Stimulated activated CD8-positive, alpha-beta memory T cell treated with anti-CD3 and anti-CD28 coated beads, Interleukin-15, amount 100 ng/mL, for 48 hours (primary cell): ENCODE measurements at regions not wholly inside any gene's neighbourhood (a gene's known extent, or its start where the extent isn't known, plus 50 kb on each side); places are given as distances from the start of the nearest gene placed in this dataset.

Source experiments
- DNase-seq, 2 donors: peaks; one replicate each; pipeline ENCODE4 v3.0.0-alpha.2; 2020; ENCODE audit warnings: low read depth in 2 of 2

DNA sequence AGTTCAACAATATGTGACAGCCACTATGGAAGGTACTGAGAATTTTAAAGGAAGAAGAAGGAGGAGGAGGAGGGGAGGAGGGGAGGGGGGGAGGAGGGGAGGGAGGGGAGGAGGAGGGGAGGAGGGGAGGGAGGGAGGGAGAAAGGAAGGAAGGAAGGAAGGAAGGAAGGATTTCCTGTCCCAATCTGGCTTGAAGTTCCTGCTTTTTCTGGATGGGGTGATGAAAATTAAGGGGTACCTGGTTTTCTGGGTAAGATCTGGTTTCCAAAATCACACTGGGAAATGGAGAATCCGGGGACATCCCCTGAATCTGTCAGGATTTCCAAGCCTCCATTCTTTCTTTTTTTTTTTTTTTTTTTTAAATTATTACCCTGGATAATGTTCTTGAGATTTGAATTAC is 271.8 kb downstream of the MTX2 start:
- no peak for DNase-seq

DNA sequence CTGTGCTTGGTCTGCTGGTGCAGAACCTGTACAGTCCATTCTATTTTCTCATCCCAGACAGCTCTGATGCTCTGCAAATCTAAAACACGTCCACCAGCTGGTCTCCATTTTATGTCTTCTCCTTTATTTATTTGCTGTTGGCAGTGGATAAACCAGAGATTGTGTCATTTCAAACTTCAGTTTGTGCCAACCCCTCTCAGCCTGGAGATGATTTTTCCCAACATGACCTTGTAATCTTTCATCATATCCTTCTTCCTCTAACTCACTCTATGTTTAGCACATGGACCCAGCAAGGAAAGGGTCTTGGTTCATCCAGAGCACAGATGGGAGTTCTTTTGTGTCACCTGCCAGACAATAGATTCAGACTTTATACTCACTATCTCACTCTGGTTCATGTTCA is 273.2 kb downstream of the MTX2 start:
- DNase-seq: no peak

DNA sequence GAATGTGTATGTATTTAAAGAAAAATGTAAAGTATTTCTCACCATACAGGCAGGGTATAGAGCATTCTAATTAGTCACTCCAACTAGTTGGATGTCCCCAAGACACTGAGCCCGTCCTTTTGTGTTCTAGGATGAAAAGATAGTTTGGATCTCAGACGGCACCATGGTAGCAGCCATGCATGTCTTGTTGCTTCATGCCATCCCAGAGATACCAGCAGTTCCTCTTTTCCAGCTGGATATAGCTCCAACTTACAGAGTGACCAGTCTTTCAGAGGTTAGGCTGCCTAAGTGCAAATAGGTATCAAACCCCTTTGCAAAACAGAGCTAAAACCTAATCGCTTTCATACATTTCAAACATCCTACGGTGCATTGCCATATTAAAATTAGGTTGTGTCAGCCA is 275.3 kb downstream of the MTX2 start:
- no peak for DNase-seq

DNA sequence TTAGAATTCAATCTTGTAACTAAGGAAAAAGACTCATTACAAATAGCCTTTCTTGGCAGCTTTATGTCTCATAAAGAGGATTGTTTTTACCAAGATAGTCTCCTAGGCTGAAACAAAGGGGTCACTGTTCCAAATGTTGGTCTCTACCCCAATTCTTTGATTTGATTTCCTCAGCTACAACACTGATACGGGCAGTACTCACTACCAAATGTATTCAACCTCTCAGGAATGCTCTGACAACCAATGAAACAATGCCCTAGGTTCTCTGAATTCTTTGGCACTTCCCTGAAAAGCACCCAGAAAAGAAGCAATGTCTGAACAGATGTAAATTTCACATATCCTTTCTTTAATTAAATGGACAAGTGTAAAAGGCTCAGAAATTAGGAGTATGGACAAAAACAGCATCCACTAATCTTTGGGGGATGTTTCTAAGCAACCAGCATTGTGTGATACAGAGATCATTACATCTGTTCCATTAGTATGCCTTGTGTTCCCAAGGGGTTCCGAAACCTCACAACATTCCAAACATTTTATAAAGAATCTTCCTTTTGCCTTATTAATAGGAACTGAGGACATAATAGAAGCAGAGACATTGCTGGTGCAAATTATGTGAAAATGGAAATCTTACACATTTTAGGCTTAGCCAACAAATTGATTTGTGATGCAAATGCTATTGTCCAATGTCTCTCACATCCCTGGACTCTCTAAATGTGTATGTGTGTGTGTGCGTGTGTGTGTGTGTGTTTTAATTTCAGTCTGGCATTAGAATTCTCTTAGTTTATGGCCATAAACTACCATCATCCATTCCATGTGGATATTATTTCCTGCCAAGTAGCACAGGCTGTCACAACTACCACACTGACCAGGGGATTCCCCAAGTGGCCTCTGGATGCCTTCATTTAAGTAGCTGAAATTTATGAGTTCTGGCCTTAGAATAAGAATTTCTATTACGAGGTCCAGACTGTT is 276.0 kb downstream of the MTX2 start:
- no peak for DNase-seq

DNA sequence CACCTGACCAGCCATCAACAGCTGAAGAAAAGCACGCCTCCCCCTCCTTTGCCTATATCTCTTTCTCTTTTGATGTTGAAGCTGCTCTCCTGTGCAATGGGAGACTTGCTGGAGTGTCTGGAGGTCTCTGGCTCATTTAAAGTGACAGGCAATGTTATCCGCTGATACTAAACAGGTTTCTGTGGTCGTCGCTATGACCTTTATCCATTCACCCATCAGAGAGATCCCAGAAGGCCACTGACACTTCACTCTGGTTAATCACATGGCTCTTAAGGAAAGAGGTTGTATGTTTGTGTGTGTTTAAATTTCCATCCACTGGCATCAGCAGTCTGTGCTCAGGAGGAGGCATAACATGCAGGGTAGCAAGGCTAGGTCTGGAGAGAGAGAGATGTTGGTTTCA is 277.3 kb downstream of the MTX2 start:
- no peak for DNase-seq

DNA sequence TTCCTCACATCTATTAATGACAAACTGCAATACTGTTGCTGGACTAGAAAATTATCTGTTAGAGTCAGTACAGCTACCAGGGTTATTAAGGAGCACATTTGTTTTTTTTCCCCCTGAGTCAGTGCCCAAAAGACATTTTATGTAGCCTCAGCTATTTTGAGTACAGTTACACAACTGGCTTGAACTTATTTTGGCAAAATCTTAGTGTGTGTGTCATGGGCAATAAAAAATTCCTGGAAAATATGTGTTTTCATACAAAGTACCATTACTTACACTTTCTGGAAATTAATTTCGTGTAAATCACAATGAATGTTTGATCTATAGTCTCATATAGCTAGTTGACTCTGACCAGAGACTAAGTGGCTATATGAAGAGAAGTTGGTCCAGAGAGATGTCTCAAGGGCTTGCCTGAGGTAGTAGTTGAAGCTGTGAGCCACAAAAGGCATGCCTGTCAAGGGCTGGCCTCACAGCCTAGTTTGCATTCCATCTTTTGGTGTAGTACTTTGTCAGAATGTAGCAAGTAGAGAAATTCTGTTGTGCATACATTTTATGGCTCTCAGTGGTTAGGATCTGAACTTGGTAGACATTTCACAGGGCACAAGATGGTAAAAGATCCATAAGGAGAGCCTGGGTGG is 283.4 kb downstream of the MTX2 start:
- no peak for DNase-seq

DNA sequence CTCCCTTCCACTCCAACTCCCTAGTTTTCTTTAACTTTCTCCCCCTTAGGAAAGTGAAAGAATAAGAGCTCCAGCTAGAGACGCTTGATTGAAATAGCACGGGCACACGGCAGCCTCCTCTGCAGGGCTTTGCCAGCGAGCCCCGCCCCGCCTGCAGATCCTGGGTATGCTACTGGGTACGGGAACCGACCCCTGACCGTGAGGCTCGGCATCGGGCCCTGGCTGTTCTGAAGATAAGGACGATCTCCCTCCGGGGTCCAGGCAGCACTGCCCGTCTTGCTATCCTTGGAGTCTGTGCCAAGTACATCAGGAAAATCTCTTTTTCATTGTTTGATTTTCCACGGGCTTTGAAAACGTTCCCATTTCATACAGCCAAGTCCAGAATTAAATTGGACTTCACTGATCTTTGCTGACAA is 284.5 kb downstream of the MTX2 start:
- DNase-seq: peak; percentile 3 to 7

DNA sequence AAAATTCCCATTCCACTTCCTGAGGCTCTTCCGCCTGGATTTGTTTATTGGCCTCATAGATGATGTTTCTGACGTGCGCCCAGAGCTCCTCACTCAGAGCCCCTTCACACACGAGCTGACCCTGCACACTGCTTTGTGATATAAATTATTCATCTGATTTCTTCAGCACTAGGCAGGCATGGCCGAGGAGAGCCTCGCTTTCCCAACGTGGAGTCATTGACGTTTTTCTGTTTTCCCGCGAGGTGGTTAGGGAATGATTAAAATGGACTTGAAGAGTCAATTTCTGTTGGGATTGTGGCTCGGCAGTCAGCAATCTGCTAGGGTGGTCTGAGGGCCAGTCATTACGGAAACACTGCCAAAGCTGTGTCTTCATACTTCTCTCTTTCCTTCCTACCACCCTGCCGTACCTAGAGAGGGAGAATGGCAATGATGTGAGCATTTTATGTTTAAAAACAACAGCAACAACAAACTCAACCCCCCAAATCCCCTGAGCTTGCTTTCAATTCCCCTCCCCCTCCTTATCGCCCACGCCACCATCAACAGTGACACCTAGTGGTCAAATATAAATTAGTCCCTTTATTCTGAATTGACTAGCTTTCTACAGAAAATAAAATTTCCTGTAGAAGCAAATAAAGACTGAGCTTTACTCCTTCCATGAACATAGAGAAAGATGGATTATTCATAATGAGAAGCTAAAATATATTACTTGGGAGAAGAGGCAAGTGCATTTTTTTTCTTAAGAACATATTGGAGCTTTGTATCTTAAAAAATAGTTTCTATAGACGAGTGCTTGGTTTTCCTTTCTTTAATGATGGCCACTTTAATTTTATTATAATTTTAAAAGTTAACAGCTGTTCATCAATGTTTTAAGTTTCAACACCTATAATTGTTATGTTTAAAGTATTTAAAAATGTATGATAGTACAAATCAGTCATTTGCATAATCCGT is 285.1 kb downstream of the MTX2 start:
- DNase-seq: peak in 1 of 2 donors; percentile 2

DNA sequence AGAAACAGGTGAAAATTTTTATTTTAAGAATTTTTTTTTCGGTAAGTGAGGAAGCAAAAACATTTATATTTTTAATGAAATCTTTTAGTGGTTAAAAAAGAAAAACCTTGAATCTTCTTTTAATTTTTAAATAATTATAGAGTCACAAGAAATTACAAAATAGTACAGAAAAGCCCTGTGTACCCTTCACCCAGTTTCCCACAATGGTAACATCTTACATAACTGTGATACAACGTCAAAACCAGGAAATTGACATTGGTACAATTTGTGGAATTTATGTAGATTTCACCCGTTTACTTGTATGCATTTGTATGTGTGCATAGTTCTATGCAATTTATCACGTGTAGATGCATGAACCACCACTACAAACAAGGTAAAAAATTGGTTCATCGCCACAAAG is 285.9 kb downstream of the MTX2 start:
- no peak for DNase-seq

DNA sequence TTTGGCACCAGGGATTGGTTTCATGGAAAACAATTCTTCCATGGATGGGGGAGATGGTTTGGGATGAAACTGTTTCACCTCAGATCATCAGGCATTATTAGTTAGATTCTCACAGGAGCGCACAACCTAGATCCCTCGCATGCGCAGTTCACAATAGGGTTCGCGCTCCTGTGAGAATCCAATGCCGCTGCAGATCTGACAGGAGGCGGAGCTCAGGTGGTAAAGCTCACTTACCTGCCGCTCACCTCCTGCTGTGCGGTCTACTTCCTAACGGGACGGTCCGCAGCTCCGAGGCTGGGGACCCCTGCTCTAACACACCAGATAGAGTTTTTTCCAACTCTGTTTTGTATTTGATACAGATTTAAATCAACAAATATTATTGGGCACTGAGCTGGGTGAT is 286.5 kb downstream of the MTX2 start:
- no peak for DNase-seq

DNA sequence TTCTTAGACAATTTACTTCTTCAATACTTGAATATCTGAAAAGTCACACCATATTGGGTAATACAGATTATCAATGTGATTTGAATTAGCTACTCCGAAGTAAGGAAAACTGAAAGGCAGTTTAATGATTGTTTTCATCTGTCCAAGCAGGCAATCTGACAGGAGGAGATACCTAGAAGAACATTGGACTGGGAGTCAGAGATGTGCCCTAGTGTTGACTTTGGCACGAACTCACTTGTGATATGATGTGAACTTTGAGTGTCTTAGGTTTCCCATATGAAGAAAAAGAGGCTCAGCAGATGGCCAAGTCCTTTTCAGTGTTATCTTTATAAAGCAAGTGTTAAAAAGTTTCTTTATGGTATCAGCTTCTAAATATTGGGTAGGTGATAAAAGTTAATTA is 287.1 kb downstream of the MTX2 start:
- no peak for DNase-seq

DNA sequence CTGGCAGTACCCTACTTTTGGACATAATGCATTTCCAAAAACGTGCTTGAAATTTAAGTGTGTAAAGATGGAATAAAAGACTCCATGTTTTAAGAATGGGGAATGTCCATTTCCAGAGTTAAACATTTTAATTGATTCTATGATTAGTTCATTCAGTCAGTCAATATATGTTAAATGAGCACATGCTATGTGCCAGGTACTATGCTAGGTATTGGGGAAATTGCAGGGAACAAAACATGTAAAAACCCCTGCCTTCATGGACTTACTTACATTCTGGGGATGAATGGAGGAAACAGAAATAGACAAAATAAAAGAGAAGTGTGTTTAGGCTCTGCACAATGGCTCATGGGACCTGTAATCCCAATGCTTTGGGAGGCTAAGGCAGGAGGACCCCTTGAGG is 288.6 kb downstream of the MTX2 start:
- no peak for DNase-seq

DNA sequence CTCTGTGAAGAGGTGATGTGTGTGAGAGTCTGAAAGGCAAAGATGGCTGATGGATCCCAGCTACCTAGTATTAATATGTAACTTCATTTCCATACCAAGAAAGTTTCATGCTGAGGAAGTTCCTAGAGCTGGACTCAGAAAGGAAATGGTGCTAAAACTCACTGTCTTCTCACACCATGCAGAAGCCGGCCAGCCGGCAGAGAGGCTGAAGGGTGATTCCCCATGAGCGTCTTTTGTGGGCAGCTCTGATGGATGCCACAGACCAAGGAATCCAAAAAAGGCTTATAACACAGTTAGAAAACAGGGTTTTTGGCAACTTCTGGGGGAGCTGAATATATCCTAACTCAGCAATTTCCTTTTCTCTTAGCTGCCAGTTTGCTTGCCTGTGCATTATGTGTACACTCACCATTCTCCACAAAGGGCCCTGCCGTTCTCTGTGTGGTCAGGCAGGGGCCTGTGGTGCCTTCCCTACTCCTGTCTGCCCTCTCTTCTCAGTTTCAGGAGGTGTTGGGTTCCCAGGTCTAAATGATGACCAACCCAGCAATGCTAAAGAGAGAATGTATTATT is 289.4 kb downstream of the MTX2 start:
- no peak for DNase-seq

DNA sequence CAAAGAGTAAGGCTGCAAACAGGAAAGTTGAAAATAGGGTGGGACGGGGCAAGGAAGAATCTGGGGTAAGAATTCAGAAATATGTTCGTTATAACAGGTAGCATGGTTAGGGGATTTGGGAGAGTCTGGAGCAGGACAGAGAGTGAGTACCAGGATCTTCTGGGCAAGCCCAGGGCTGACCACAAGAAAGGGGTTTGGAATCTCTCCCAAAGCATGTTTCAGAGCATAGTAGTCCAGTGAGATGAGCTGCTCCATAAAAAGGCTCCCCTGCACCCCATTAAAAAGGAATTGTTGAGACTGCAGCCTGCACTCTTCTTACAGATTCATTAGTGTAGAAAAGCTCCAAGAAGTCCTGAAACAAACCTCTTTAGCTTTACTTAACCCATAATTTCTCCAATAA is 291.1 kb downstream of the MTX2 start:
- no peak for DNase-seq

DNA sequence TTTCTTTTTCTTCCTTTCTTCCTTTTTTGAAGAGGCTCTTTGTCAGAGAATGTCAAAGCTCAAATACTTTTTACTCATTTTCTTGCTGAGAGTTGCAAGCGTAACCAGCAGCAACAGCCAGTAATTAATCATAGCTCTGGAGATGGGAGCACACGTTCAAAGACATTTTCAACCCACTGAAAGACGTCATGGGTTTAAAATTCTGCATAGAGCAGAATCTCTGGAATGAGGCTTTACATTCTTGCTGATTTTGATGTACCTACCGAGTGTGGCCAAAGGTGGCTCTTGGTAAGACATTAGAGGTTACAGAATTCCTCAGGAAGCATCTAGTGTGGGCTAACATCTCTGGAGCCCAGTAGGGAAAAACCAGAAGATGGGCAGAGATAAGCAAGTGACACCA is 292.5 kb downstream of the MTX2 start:
- DNase-seq: no peak

DNA sequence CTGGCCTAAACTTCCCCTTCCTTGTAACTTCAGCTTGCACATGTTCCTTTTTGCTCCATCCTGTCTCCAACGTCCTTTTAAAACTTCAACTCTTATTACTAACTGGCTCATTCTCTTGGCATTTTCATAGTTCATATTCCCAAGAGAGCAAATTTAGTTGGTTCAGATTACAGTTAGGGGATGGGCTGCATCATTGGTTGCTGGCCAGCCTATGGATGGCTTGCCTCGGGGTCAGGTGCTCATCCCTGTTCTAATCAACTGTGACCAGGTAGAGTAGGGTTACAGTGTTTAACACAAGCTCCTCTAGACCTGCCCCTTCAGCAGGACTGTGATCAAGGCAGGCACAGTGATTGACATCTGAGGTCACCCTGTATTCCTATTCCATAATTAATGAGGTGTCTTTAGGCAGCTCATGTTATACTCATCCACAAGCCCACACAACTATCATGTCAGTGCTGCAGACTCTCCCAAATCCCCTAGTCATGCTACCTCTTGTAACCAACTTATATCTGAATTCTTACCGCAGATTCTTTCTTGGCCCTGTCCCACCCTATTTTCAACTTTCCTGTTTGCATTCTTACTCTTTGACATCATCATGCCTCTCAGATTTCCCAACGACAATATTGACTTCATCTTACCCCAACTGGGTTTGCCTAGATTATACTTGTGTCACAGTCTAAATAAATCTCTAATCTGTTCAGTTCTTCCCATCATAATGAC is 293.3 kb downstream of the MTX2 start:
- no peak for DNase-seq

DNA sequence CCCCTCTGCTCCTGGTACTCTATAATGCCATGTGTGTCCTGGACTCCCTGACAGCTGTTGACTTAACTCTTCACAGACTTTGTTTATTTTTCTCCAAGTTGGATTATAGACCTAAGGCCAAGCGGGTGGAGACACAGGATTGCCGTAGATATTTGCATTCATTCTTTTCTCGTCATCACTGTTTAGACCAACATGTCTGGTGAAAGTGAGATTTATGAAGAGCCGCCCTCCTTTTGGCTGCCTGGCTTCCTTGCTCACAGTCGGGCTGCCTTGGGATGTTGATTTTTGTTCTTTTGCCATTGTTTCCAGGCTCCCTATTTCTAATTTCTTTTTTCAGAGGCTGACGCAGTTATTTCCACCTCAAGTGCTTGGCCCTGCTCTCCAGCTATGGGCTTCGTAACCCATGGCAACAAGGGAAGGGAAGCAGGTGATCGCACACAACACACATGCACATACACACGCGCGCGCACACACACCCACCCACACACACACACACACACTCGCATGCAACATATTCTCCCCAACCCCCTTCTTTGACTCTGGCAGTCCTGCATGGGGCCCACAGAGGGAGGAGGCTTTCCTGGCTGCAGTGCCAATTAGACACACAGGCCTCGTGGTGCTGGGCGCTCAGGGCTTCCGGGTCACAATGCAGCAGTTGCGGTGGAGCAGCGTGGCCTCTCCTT is 296.5 kb downstream of the MTX2 start:
- no peak for DNase-seq

DNA sequence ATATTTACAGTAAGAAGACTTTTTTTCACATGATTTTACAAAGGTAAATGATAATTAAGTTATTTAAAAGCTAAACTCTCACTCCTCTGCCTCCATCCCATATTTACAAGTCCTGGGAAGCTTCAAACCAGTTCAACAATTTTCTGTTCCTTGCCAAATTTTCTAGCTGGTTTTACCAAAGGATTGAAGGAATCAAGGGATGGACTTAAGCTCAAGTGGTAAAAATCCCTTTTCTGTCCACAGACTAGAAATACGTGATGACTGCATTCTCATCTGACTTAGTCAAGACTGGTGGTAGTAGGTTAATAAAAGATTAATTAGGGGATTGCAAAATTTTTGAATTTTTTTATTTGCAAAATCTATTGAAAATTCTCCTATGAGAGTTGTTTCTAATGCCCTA is 297.3 kb downstream of the MTX2 start:
- DNase-seq: no peak

DNA sequence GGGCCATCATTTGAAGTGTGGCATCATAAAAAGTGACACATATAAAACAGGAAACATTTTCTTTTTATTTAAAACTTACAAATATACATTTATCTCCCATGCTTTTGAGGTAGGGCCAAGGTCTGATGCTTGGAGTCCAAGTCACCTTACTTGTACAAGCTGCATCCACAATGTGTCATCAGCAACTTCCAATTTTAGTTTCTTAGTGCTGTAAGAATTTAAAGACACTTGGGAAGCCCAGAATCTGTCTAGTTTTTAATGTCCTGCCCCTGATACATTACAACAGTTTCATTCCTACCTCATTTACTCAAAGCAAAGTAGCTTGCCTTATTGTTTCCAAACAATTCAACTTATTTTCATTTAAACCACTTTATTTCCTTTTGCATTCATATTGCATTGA is 297.7 kb downstream of the MTX2 start:
- DNase-seq: no peak

DNA sequence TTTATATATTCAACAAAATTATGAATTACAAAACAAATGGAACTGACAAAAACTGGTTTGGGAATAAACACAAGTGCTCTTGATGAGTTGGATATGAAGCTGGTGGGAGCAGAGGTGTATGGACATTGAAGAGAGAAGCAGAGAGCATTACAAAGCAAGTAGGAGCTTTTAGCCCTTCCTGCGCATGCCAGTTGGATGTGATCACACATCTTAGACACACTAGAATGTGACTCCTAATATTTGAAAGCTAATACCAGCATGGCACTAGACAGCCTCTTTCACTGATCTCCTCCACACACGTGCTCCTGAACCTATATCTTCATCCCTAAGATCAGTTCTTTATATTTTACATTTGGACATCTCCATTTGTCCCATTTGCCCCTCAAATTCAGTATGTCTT is 298.1 kb downstream of the MTX2 start:
- DNase-seq: no peak

DNA sequence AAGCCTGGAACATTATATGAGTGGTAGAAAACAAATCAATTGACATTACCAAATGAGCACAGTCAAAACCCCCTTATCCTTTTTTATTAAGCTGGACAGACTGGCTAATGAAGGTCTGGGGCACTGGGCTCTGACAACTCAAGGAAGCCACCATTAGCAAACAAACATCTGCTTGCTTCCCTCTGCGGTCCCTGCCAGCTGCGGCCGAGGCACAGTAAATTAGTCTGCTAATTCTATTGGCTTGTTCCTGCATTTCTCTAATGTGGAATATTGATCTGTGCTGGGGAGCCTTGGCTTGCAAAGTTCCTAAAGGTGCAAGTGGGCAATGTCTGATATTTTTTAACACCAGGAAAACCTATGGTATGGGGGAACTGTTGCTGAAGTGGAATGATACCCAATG is 300.3 kb downstream of the MTX2 start:
- no peak for DNase-seq
